Activated T-cell treated with anti-CD3 and anti-CD28 coated beads, Interleukin-2, amount 50 U/mL, for 4 hours (primary cell): ENCODE measurements at regions not wholly inside any gene's neighbourhood (a gene's known extent, or its start where the extent isn't known, plus 50 kb on each side); places are given as distances from the start of the nearest gene placed in this dataset.
"Not testable (repeated sequence)": the region's sequence is repeated elsewhere in the genome, so short reads cannot be mapped to it uniquely, and the experiment has no call there.

ENCODE experiments used
- ATAC-seq, 2 donors: fragments of 200-7000 bp; cut with Tn5 transposase; one replicate each; pipeline ENCODE4 v1.10.0; 2021
- DNase-seq: peaks from one replicate; pipeline ENCODE4 v3.0.0-alpha.2; 2020
- H3K27me3 Mint-ChIP-seq: one replicate; pipeline ENCODE4 v1.8.0; 2021; ENCODE audit warnings: low read depth, mixed read lengths
- H3K36me3 Mint-ChIP-seq: one replicate; pipeline ENCODE4 v1.8.0; 2022; ENCODE audit warnings: mixed read lengths; ENCODE audit not compliant: insufficient read depth
- H3K4me1 Mint-ChIP-seq: one replicate; pipeline ENCODE4 v1.8.0; 2021; ENCODE audit warnings: low read depth, mixed read lengths
- H3K4me3 Mint-ChIP-seq: one replicate; pipeline ENCODE4 v1.8.0; 2021; ENCODE audit warnings: mild to moderate bottlenecking, moderate library complexity, mixed read lengths
- H3K9me3 Mint-ChIP-seq: one replicate; pipeline ENCODE4 v1.8.0; 2021; ENCODE audit warnings: mixed read lengths

DNA sequence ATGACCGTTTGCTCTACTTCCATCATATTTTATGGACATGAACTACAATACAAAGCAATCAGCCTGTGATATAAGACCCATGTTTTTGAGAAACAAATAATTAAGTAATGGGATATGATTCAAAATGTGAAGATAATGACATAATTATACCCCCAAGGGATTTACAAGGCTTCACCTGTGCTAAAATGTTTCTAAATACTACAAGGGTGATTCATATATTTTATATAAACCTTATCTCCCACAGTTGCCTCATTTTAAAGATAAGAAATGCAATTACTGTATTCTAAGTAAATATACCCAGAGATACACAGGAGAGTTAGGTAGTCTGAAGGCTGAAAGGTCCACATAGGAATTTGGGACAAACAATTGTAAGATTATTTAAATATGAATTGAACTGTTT, 662.0 kb upstream of the CHD1 start:
- H3K27me3 Mint-ChIP-seq = no peaks in the 10 kb centered on the region
- H3K36me3 Mint-ChIP-seq = no peaks in the 10 kb centered on the region
- no peaks in the 10 kb centered on the region for H3K4me1 Mint-ChIP-seq
- H3K9me3 Mint-ChIP-seq = peaks cover 5% of the 10 kb centered on the region
- H3K4me3 Mint-ChIP-seq = no peak overlapping the region
- ATAC-seq = no peak
- DNase-seq = no peak

DNA sequence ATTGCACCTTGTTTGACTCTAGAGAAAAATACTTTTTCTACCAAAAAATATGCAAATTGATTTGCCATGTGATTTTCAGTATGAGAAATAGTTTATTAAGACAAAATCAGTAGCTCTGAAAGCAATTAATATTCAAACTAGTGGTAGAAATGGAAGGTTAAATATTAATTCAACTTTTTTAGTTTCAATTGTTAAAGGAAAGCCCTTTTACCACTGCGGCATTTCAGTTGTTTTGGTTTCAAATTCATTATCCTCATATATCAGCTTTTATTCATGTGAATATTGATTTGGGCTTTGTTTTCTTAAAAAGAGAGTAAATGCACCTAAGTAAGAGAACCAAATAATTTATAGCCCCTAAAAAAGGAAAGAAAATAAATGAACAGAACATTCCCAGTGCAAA, 660.6 kb upstream of the CHD1 start:
- H3K4me3 Mint-ChIP-seq = no peak overlapping the region
- no peaks in the 10 kb centered on the region for H3K4me1 Mint-ChIP-seq
- ATAC-seq = no peak
- no peaks in the 10 kb centered on the region for H3K9me3 Mint-ChIP-seq
- H3K36me3 Mint-ChIP-seq = no peaks in the 10 kb centered on the region
- no peaks in the 10 kb centered on the region for H3K27me3 Mint-ChIP-seq
- no peak for DNase-seq

DNA sequence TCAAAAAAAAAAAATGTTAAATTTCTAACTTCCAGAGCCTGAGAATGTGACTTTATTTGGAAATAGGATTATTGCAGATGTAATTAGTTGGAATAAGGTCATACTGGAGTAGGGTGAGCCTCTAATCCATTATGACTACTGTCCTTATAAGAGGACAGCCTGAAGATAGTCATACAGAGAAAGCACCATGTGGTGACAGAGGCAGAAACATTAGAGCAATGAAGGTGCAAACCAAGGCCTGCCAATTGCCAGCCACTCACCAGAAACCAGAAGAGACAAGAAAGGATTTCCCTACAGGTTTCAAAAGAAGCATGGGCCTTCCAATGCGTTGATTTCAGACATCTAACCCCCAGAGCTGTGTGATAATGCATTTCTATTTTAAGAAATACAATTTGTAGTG, 659.2 kb upstream of the CHD1 start:
- ATAC-seq (no peak), DNase-seq (no peak)
- no peaks in the 10 kb centered on the region for H3K27me3 Mint-ChIP-seq
- H3K4me3 Mint-ChIP-seq = no peak overlapping the region
- H3K9me3 Mint-ChIP-seq = no peaks in the 10 kb centered on the region
- H3K4me1 Mint-ChIP-seq = no peaks in the 10 kb centered on the region
- no peaks in the 10 kb centered on the region for H3K36me3 Mint-ChIP-seq

DNA sequence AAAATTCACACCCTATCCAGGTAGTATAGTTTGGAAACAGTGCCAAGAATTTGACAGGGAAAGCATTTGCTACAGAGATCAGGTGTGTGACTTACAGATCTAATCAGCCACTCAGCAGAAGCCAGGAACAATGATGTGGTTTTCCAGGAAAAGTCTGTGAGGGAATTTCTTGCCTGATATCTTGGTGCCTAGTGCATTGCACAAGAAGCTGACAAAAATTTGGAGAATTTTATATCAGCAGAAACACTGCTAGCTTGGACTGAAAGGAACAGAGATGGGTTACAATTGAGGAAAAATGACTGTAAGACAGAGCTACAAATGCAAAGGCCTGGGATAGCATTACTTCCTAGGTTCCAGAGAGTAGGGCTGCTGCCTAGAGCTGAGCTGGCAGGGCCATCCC, 658.1 kb upstream of the CHD1 start:
- Mint-ChIP-seq H3K9me3 (no peaks in the 10 kb centered on the region), H3K36me3 (no peaks in the 10 kb centered on the region), H3K27me3 (no peaks in the 10 kb centered on the region), H3K4me1 (no peaks in the 10 kb centered on the region), H3K4me3 (no peak overlapping the region)
- no peak for DNase-seq
- no peak for ATAC-seq

DNA sequence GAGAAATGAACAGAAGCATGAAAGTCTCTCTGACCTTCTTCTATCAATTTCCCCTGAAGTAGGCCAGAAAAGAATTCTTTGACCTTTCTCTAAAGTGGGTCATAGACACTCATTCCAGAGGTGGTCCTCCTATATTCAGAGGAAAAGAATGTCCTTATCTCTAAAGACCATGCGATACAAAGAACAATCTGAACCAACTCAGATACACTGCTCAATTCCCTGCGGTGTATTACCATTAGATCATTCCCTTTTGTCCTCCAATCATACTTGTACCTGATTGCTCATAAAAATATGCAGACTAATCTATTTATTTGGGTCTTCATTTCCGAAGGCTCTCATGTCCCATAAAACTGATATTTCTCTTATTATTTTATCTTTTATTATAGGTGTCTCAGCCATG, 652.4 kb upstream of the CHD1 start:
- H3K36me3 Mint-ChIP-seq, H3K9me3 Mint-ChIP-seq: not testable (repeated sequence)

DNA sequence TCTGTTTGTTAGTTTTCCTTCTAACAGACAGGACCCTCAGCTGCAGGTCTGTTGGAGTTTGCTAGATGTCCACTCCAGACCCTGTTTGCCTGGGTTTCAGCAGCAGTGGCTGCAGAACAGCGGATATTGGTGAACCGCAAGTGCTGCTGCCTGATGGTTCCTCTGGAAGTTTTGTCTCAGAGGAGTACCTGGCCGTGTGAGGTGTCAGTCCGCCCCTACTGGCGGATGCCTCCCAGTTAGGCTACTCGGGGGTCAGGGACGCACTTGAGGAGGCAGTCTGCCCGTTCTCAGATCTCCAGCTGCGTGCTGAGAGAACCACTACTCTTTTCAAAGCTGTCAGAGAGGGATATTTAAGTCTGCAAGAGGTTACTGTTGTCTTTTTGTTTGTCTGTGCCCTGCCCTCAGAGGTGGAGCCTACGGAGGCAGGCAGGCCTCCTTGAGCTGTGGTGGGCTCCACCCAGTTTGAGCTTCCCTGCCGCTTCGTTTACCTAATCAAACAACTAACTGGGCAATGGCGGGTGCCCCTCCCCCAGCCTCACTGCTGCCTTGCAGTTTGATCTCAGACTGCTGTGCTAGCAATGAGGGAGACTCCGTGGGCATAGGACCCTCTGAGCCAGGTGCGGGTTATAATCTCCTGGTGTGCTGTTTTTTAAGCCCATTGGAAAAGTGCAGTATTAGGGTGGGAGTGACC, 634.3 kb upstream of the CHD1 start:
- H3K9me3 Mint-ChIP-seq, H3K4me3 Mint-ChIP-seq, H3K27me3 Mint-ChIP-seq, DNase-seq, H3K4me1 Mint-ChIP-seq, ATAC-seq, H3K36me3 Mint-ChIP-seq: not testable (repeated sequence)

More for the DNA sequence above, 652.4 kb upstream of the CHD1 start:
- not testable (repeated sequence) for H3K4me1 Mint-ChIP-seq, H3K4me3 Mint-ChIP-seq, ATAC-seq, DNase-seq, H3K27me3 Mint-ChIP-seq

DNA sequence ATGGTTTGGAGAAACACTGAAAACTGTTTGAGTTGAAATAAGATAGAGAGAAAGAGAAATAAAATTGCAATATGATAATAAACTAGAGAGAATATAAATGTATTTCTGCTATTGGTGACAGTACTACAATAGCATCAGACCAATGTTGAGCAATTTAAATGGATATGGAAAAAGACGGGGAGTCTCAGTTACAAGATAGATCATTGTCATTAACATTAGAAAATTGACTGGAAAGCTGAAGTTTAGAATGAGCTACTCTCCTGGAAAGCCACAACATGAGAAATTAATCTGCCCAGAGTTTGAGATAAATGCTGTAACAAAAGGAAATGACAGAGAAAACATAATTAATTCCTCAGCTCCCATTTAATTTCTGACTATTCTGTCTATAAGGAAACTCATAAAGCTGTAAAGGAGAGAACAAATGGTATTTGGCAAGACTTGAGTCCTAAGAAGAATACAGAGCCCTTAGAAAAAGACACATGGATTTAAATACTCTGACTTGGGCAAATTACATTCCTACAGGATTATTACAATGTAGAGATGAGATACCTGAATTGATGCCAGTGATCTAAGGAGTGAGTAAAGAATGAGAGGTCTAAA, 624.5 kb upstream of the CHD1 start:
- no peak overlapping the region for H3K4me3 Mint-ChIP-seq
- DNase-seq = no peak

DNA sequence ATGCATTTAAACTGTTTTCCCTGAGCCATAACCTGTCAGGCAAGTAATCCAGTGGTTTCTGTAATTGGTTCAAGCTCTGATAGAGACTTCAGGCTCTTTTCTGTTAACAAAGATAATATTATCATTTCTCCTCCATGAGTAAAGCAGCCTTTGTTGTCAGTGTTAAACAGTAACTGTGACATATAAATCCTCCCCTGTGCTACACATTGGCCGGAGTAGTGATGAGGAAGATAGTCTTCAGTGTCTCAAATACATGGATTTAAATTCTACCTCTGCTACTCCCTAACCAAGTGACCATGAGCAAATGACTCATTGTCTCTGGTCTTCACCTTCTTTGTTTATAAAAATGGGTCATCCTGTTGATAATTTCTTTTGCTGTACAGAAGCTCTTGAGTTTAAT, 615.5 kb upstream of the CHD1 start:
- ATAC-seq (no peak), DNase-seq (no peak)
- Mint-ChIP-seq H3K27me3 (no peaks in the 10 kb centered on the region), H3K4me1 (no peaks in the 10 kb centered on the region), H3K4me3 (no peak overlapping the region), H3K9me3 (no peaks in the 10 kb centered on the region), H3K36me3 (no peaks in the 10 kb centered on the region)

More for the DNA sequence above, 624.5 kb upstream of the CHD1 start:
- no peak for ATAC-seq
- Mint-ChIP-seq H3K4me1 (no peaks in the 10 kb centered on the region), H3K36me3 (no peaks in the 10 kb centered on the region), H3K27me3 (no peaks in the 10 kb centered on the region), H3K9me3 (no peaks in the 10 kb centered on the region)

DNA sequence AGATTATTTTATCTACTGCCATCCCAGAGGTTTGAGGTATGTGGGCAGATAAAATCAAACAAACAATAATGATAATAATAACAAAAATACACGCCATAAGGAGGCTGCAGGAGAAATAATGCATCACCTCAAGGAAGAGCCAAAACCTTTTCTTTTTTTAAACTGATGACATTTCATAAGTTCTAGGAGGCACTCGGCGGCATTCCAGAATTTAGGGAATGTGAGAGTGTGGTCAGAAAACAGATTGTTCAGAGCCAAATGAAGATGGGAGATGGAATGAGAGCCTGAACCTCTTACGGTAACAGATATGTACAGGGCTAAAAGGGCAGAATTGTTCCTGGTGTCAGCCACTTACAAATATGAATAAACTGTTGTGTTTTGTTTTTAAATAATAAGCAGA, 615.0 kb upstream of the CHD1 start:
- Mint-ChIP-seq H3K4me3 (no peak overlapping the region), H3K36me3 (no peaks in the 10 kb centered on the region), H3K27me3 (no peaks in the 10 kb centered on the region), H3K4me1 (no peaks in the 10 kb centered on the region), H3K9me3 (no peaks in the 10 kb centered on the region)
- DNase-seq (no peak), ATAC-seq (no peak)

DNA sequence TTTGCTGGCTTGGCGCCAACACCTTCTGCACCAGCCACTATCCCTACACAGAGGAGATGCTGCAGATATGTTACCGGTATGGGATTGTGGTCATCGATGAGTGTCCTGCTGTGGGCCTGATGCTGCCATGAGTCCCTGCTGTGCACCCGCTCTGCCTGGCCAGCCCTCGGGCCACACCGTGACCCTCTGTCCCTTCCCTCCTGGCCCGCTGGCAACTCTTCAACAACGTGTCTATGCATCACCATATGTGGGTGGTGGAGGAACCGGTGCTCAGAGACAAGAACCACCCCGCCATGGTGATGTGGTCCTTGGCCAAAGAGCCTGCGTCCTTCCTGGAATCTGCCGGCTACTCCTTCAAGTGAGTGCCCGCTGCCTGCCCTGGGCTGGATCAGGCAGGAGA, 605.4 kb upstream of the CHD1 start:
- H3K4me3 Mint-ChIP-seq, H3K36me3 Mint-ChIP-seq, H3K27me3 Mint-ChIP-seq, DNase-seq, ATAC-seq, H3K9me3 Mint-ChIP-seq, H3K4me1 Mint-ChIP-seq: not testable (repeated sequence)

DNA sequence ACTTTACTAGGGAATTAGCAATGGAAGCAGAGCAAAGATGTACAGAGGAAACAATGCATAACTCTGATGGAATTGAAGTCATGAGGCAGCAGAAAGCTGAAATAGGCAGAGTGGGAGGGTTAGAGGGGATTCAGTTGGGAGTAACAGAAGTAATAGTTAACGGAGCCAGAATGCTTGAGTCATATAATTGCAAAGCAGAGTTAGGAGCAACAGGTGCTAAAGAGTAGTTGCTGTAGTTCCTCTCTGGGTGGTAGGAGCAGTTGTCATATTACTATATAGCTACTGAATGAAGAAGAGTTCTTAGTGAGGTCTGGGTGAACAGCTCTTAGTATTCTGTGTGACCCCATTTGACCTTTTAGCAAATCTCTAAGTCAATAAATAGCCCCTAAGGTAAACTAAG, 592.9 kb upstream of the CHD1 start:
- not testable (repeated sequence) for H3K4me3 Mint-ChIP-seq, ATAC-seq, H3K36me3 Mint-ChIP-seq

DNA sequence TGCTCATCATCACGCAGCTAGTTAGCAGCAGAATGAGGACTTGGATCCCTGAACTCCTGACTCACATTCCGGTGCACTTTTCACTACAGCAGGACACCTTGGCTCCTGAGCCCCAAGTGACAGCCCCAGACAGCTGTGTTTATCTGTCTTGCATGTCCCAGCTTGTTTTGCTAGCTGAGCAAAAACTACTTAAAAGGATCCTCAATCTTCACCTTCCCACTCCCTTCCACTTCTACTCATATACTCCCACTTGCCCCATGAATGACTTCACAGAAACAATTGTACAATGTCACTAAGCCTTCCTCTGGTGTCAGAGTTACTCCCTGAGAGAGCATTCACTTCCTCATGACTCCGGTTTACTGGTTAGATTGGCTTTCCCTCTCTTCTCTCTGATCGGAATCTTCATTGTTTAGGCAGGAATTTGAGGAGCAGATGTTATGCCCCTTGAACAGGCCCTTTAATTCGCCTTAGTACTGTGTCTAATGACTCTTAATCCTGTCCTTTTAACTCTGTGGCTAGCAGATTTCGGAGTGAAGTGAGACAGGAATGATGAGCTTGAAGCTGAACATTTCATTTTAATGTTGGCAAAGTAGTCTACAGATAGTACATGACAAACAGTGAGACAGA, 587.2 kb upstream of the CHD1 start:
- not testable (repeated sequence) for H3K36me3 Mint-ChIP-seq

More for the DNA sequence above, 592.9 kb upstream of the CHD1 start:
- H3K4me1 Mint-ChIP-seq, H3K27me3 Mint-ChIP-seq, H3K9me3 Mint-ChIP-seq, DNase-seq: not testable (repeated sequence)

DNA sequence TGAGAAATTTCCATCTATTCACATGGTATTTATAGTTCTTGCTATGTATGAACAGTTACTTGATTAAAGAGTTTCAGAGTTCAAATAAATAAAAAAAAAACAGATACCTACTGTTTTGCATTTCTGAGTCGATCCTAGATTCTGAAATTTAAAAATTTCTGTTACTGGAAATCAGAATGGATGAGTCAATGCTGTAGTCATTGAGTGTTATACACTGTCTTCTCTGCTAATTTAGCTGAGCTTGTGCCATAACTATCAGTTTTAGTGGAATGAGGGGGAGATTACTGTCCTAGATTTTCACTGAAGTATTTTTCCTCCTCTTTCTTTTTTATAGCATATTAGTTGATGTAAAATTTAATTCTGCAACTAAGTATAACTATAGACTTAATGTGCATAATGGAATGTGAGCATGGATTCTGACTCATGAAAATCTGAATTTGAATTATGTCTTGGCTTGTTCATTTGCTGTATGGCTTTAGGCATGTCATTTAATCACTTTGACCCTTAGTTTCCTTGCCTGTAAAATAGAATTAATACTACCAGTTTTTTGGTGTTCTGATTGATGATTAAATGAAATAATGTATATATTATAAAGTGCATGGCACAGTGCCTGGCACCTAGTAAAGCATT, 581.5 kb upstream of the CHD1 start:
- ATAC-seq, DNase-seq, H3K4me1 Mint-ChIP-seq, H3K9me3 Mint-ChIP-seq, H3K4me3 Mint-ChIP-seq, H3K36me3 Mint-ChIP-seq, H3K27me3 Mint-ChIP-seq: not testable (repeated sequence)

More for the DNA sequence above, 587.2 kb upstream of the CHD1 start:
- ATAC-seq, DNase-seq, H3K4me3 Mint-ChIP-seq, H3K9me3 Mint-ChIP-seq, H3K4me1 Mint-ChIP-seq, H3K27me3 Mint-ChIP-seq: not testable (repeated sequence)

DNA sequence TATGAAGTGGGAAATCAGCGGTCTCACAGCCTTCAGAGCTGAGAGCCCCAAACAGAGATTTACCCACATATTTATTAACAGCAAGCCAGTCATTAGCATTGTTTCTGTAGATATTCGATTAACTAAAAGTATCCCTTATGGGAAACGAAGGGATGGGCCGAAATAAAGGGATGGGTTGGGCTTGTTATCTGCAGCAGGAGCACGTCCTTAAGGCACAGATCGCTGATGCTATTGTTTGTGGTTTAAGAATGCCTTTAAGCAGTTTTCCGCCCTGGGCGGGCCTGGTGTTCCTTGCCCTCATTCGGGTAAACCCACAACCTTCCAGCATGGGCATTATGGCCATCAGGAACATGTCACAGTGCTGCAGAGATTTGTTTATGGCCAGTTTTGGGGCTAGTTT, 580.3 kb upstream of the CHD1 start:
- not testable (repeated sequence) for H3K36me3 Mint-ChIP-seq, H3K27me3 Mint-ChIP-seq, H3K9me3 Mint-ChIP-seq, H3K4me3 Mint-ChIP-seq, DNase-seq, ATAC-seq, H3K4me1 Mint-ChIP-seq

DNA sequence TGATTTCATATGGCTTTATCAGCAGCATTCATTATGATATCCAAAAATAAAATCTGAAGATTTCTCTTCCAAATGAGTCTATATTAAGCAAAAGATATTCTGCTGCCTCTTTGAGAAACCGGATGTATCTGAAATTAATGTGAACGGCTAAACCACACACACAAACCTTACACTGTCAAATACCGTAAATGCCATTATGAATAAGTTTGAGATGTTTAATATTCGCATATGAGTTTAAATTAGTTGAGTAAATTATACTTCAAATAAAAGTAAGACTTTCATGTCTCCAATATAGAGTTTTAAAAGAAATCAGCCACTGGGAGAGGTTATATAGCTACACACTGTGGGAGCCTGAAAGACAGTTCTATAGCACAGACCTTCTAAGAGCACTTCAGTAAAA, 566.6 kb upstream of the CHD1 start:
- DNase-seq, ATAC-seq, H3K4me1 Mint-ChIP-seq, H3K36me3 Mint-ChIP-seq, H3K4me3 Mint-ChIP-seq, H3K9me3 Mint-ChIP-seq, H3K27me3 Mint-ChIP-seq: not testable (repeated sequence)
